Lower leg skin (tissue), 3 donors: ENCODE measurements at regions not wholly inside any gene's neighbourhood (a gene's known extent, or its start where the extent isn't known, plus 50 kb on each side); places are given as distances from the start of the nearest gene placed in this dataset.

Experiments used
- POLR2A ChIP-seq, 2 donors: fragments of 450-650 bp; IDR thresholded peaks; one replicate each; pipeline ENCODE4 v1.6.1; 2016 to 2017; ENCODE audit warnings: antibody characterized with exemption in 2 of 2, mild to moderate bottlenecking in 1 of 2, moderate library complexity in 1 of 2
- TF ChIP-seq, protein P1 (sequence below), 3 donors: fragments of 450-650 bp; IDR thresholded peaks; one replicate each; pipeline ENCODE4 v1.5.1; 2016; ENCODE audit warnings: antibody characterized with exemption in 3 of 3, mild to moderate bottlenecking in 3 of 3, moderate library complexity in 2 of 3

- TF ChIP-seq, protein P1, sequence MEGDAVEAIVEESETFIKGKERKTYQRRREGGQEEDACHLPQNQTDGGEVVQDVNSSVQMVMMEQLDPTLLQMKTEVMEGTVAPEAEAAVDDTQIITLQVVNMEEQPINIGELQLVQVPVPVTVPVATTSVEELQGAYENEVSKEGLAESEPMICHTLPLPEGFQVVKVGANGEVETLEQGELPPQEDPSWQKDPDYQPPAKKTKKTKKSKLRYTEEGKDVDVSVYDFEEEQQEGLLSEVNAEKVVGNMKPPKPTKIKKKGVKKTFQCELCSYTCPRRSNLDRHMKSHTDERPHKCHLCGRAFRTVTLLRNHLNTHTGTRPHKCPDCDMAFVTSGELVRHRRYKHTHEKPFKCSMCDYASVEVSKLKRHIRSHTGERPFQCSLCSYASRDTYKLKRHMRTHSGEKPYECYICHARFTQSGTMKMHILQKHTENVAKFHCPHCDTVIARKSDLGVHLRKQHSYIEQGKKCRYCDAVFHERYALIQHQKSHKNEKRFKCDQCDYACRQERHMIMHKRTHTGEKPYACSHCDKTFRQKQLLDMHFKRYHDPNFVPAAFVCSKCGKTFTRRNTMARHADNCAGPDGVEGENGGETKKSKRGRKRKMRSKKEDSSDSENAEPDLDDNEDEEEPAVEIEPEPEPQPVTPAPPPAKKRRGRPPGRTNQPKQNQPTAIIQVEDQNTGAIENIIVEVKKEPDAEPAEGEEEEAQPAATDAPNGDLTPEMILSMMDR (IDR thresholded peaks at IDR 0.05), result no peak
- no peak for TF ChIP-seq POLR2A (IDR thresholded peaks at IDR 0.05)
Observed at GRCh38 chr4:10212901-10213300, 96.3 kb upstream of the WDR1 start.
